ENCODE measurements at regions not wholly inside any gene's neighbourhood (a gene's known extent, or its start where the extent isn't known, plus 50 kb on each side); places are given as distances from the start of the nearest gene placed in this dataset.

DNA sequence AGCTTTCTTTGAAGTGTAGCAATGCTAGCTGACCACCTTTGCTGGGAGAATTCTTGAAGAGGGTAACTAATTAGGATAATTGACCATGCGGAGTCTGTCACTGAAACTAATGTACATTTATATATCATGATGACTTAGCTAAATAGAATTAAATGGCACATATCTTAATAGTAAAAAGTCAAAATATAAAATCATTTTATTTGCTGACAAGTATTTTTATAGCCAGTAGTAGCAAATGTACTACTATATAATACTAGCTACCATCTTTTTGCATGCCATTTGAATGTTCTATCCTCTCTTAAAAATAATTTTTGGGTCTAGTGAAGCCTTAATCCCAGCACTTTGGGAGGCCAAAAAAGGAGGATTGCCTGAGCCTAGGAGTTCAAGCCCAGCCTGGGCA, 605.8 kb upstream of the COX7C start:
- Mint-ChIP-seq H3K27ac (no peak overlapping the region), H3K9me3 (peaks cover 22% of the 10 kb centered on the region), H3K4me1 (no peaks in the 10 kb centered on the region), H3K36me3 (ENCODE audit: low read depth) (no peaks in the 10 kb centered on the region), H3K27me3 (no peaks in the 10 kb centered on the region), H3K4me3 (no peak overlapping the region)
- ATAC-seq (no peak), DNase-seq (no peak)

DNA sequence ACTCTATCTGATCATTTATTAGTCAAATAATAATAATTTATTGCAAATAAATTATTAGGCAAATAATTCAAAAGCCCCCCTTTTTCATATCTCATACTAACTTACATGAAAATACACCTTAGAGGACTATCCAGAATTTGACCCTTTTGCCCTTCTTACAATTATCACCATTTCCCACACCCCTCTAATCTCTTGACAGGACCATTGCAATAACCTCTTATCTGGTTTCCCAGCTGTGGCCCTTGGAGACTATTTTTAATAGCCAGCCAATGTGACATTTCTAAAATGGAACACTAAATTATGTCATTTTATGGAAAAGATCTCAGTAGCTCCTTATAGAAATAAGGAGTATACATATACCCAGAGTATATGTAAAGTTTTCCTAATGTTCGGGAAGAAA, 588.4 kb upstream of the COX7C start:
- Mint-ChIP-seq H3K9me3 (peaks cover 5% of the 10 kb centered on the region), H3K27ac (no peak overlapping the region), H3K4me1 (no peaks in the 10 kb centered on the region), H3K4me3 (no peak overlapping the region), H3K27me3 (no peaks in the 10 kb centered on the region), H3K36me3 (ENCODE audit: low read depth) (no peaks in the 10 kb centered on the region)
- ATAC-seq: no peak
- no peak for DNase-seq

DNA sequence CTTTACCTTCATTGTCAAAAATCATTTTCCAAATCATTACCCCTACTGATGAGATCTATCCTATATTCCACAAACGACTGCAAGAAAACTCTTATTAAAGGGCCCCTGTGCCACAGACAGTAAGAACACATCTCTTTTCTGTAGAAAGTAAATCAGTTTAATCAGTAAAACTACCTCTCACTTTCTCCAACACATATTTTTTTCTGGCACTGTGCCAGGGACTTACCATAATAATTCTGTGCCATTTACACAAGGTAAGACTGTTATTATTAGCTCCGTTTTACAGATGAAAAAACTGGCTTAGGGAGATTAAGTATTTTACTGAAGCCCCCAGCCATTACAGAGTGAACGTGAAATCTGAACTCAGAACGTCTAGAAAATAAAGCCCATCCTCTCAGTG, 587.0 kb upstream of the COX7C start:
- H3K4me3 Mint-ChIP-seq: no peak overlapping the region
- H3K9me3 Mint-ChIP-seq: no peaks in the 10 kb centered on the region
- no peaks in the 10 kb centered on the region for H3K27me3 Mint-ChIP-seq
- H3K4me1 Mint-ChIP-seq: no peaks in the 10 kb centered on the region
- DNase-seq: no peak
- no peak for ATAC-seq
- no peaks in the 10 kb centered on the region for H3K36me3 Mint-ChIP-seq (ENCODE audit: low read depth)
- no peak overlapping the region for H3K27ac Mint-ChIP-seq

DNA sequence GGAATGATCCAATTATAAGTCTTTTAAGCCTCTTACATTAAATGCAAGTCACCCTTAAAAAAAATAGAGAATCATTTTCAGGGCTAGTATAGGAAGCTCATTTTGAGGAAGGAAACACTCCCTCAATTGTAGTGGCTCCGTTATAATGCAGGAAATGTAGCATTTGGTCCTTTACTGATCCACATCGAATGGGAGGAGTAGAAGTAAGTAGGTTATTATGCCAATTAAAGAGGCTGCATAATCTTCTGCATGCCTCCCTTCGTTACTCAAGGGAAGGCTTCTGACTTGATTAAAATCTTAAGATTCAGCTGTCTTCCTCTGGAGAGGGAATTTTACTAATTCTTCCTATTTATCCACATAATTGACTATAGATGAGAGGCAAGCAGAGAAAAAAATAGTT, 579.2 kb upstream of the COX7C start:
- ATAC-seq (no peak), DNase-seq (no peak)
- H3K9me3 Mint-ChIP-seq: no peaks in the 10 kb centered on the region
- no peaks in the 10 kb centered on the region for H3K27me3 Mint-ChIP-seq
- H3K4me3 Mint-ChIP-seq: no peak overlapping the region
- no peaks in the 10 kb centered on the region for H3K36me3 Mint-ChIP-seq (ENCODE audit: low read depth)
- no peak overlapping the region for H3K27ac Mint-ChIP-seq
- no peaks in the 10 kb centered on the region for H3K4me1 Mint-ChIP-seq

DNA sequence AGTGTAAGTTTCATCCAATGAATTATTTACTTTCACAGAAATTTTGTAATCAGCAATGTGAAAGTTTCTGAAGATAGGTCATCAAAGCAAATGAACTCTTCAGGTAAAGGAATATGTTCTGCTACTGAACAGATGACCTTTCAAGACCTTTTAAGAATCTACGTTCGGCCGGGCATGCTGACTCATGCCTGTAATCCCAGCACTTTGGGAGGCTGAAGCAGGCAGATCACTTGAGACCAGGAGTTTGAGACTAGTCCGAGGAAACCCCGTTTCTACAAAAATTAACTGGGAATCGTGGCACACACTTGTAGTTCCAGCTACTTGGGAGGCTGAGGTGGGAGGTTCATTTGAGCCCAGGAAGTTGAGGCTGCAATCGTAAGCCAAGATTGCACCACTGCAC, 578.4 kb upstream of the COX7C start:
- no peaks in the 10 kb centered on the region for H3K27me3 Mint-ChIP-seq
- ATAC-seq (no peak), DNase-seq (no peak)
- H3K4me1 Mint-ChIP-seq: no peaks in the 10 kb centered on the region
- no peaks in the 10 kb centered on the region for H3K36me3 Mint-ChIP-seq (ENCODE audit: low read depth)
- H3K9me3 Mint-ChIP-seq: no peaks in the 10 kb centered on the region
- no peak overlapping the region for H3K27ac Mint-ChIP-seq
- no peak overlapping the region for H3K4me3 Mint-ChIP-seq

DNA sequence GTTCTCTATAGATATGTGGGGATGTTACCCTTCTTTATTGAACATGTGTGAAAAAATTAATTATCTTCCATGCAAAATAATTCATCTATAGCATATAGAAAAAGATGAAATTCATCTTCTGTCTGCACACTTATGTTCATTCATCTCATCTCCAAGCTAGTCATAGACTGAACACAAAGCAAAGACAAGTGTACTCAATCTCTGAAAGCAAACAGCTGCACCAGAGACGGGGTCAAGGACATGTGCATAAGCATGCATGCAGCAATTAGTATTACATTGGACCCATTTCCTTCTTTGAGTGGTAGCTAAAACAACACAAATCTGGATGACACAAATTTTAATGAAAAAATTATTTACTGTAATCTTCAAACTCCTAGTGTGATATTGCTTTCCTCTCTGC, 547.0 kb upstream of the COX7C start:
- no peaks in the 10 kb centered on the region for H3K36me3 Mint-ChIP-seq (ENCODE audit: low read depth)
- no peaks in the 10 kb centered on the region for H3K4me1 Mint-ChIP-seq
- ATAC-seq (no peak), DNase-seq (no peak)
- no peaks in the 10 kb centered on the region for H3K27me3 Mint-ChIP-seq
- no peak overlapping the region for H3K27ac Mint-ChIP-seq
- peaks cover 4% of the 10 kb centered on the region for H3K9me3 Mint-ChIP-seq
- no peak overlapping the region for H3K4me3 Mint-ChIP-seq

DNA sequence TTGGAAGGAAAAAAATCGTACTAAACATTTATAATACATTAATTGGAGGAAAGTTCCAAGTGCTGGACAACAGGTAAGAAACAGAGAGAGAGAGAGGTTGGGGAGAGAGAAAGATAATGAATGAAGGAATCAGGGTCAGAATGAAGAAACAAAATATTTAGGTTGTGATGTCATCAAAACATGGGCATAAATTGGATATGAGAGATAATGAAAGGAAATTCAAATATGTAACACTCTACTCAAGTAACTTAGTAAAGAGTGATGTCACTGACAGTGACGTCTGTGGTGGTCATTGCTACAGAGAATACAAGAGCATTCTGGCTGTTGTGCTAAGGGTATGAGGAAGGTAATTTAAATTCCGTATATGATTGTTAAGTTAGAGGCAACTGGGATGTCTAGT, 543.4 kb upstream of the COX7C start:
- no peaks in the 10 kb centered on the region for H3K36me3 Mint-ChIP-seq (ENCODE audit: low read depth)
- H3K9me3 Mint-ChIP-seq: peaks cover 2% of the 10 kb centered on the region
- DNase-seq: no peak
- ATAC-seq: no peak
- H3K27ac Mint-ChIP-seq: no peak overlapping the region
- no peaks in the 10 kb centered on the region for H3K4me1 Mint-ChIP-seq
- H3K27me3 Mint-ChIP-seq: no peaks in the 10 kb centered on the region
- no peak overlapping the region for H3K4me3 Mint-ChIP-seq

DNA sequence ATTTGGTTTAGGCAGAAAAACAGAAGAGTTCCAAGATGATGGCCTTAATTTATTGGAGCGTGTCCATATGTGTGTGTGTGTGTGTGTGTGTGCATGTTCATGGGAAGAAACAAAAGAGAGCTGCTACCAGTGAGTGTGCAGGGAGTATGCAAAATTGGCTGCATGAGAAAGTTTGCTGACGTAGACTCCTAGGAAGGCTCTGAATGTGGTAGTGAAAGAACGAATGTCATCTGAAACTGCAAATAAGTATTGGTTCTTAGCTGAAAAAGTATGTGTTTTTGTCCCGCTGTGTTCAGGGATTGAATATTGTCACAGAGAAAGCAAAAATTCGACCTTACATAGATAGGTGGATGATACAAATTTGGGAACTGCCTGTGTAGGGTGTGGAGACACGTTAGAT, 542.6 kb upstream of the COX7C start:
- Mint-ChIP-seq H3K4me1 (no peaks in the 10 kb centered on the region), H3K4me3 (no peak overlapping the region), H3K9me3 (peaks cover 6% of the 10 kb centered on the region), H3K27ac (no peak overlapping the region), H3K36me3 (ENCODE audit: low read depth) (no peaks in the 10 kb centered on the region), H3K27me3 (no peaks in the 10 kb centered on the region)
- no peak for DNase-seq
- ATAC-seq: no peak

DNA sequence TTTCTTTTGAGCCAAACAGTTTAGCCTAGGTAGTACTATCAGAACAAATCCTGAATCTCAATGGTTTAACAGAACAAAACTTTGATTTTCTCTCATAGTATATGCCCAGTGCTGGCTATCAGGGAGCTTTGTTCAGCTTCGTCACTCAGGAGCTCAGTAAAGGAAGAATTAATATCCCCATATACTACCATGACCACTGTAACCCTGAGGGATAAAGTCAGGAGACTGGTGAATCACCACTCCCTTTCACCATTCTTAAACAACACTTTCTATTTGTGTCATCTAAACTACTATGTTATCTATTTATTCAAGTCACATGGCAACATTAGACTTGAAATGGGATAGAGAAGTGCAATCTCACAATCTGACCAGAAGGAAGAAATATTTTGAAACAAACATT, 522.6 kb upstream of the COX7C start:
- no peak overlapping the region for H3K4me3 Mint-ChIP-seq
- H3K27ac Mint-ChIP-seq: no peak overlapping the region
- DNase-seq: no peak
- no peak for ATAC-seq
- H3K36me3 Mint-ChIP-seq (ENCODE audit: low read depth): no peaks in the 10 kb centered on the region
- H3K4me1 Mint-ChIP-seq: no peaks in the 10 kb centered on the region
- no peaks in the 10 kb centered on the region for H3K9me3 Mint-ChIP-seq
- no peaks in the 10 kb centered on the region for H3K27me3 Mint-ChIP-seq

DNA sequence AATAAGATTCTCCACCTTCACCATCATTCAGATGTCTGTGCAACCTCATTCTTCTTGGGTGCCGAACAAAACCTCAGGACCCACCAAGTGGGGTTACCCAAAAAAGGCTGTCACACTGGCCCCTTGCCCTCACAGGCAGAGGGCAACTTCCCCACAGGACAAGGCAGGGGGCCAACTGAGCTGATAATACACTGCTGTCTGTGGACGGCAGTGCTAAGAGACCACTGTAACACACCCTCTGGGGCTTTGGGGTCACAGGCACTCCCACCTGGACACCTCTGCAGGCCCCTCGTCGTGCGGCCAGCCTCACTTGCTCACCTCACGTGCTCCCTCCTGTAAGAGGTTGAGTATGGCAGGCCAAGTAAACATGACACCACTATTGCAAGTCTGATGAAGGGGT, 515.8 kb upstream of the COX7C start:
- ATAC-seq: no peak
- H3K4me1 Mint-ChIP-seq: no peaks in the 10 kb centered on the region

DNA sequence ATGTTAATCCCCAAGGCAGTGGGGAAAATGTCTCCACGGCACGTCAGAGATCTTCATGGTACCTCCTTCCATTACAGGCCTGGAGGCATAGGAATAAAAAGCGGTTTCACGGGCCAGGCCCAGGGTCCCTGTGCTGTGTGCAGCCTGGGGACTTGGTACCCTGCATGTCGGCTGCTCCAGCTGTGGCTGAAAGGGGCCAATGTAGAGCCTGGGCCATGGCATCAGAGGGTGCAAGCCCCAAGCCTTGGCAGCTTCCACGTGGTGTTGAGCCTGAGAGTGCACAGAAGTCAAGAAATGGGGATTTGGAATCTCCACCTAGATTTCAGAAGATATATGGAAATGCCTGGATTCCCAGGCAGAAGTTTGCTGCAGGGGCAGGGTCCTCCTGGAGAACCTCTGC, 508.9 kb upstream of the COX7C start:
- Mint-ChIP-seq H3K36me3 (ENCODE audit: low read depth) (no peaks in the 10 kb centered on the region), H3K9me3 (no peaks in the 10 kb centered on the region), H3K4me1 (no peaks in the 10 kb centered on the region), H3K4me3 (no peak overlapping the region), H3K27ac (no peak overlapping the region), H3K27me3 (no peaks in the 10 kb centered on the region)
- ATAC-seq: no peak
- DNase-seq: no peak

More for the DNA sequence above, 515.8 kb upstream of the COX7C start:
- Mint-ChIP-seq H3K36me3 (ENCODE audit: low read depth) (no peaks in the 10 kb centered on the region), H3K4me3 (no peak overlapping the region), H3K27ac (no peak overlapping the region), H3K9me3 (no peaks in the 10 kb centered on the region), H3K27me3 (no peaks in the 10 kb centered on the region)
- DNase-seq: no peak

DNA sequence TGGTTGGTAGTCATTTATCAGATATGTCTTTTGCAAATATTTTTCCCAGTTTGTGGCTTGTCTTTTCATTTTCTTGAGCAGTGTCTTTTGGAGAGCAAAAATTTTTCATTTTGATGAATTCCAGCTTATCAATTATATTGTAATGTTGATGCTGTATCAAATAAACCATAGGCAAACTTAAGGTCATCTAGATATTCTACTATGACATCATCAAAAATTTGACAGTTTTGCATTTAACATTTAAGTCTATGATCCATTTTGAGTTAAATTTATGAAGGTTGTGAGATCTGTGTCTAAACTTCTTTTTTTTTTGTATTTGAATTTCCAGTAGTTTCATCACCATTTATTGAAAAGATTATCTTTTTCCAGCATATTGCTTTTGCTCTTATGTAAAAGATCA, 505.5 kb upstream of the COX7C start:
- DNase-seq: no peak
- Mint-ChIP-seq H3K27ac (no peak overlapping the region), H3K36me3 (ENCODE audit: low read depth) (no peaks in the 10 kb centered on the region), H3K4me1 (no peaks in the 10 kb centered on the region), H3K9me3 (no peaks in the 10 kb centered on the region), H3K4me3 (no peak overlapping the region), H3K27me3 (no peaks in the 10 kb centered on the region)
- no peak for ATAC-seq

DNA sequence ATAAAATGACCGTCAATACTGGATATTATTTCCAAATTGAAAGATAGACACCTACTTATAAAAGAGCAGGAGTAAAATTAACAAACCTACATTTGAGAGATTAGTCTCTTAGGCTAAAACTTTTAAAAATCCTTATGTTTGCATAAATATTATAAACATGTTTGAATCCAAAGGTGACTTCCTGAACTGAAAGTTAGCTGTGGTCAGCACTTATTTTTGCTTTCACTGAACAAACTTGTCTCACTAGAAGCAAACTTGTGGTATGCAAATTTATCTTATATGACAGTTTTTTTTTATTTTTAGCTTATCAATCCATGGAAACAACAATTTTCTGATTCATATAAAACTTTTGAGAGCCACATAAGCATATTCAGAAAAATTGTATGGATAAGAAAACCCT, 502.6 kb upstream of the COX7C start:
- H3K27me3 Mint-ChIP-seq: no peaks in the 10 kb centered on the region
- H3K9me3 Mint-ChIP-seq: peaks cover 5% of the 10 kb centered on the region
- H3K4me3 Mint-ChIP-seq: no peak overlapping the region
- ATAC-seq: no peak
- no peaks in the 10 kb centered on the region for H3K36me3 Mint-ChIP-seq (ENCODE audit: low read depth)
- no peak for DNase-seq
- no peaks in the 10 kb centered on the region for H3K4me1 Mint-ChIP-seq
- H3K27ac Mint-ChIP-seq: no peak overlapping the region

DNA sequence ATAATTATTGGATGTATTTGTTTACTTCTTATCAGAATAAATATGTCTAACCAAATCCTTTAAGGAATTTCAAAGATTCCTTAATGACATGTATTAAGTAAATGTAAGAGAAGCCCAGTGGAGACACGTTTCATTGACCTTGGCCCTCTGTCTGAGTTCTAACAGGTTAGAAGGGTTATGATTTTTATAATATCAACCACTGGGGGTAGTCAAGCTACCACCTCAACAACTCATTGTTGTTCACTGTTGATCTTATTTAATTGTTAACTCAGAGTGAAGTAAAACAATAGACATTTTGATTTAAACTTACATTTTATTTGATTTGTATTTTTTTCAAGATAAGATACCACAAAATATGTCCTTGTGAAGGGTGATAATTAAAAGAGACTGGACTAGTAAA, 499.2 kb upstream of the COX7C start:
- no peak for DNase-seq
- Mint-ChIP-seq H3K4me3 (no peak overlapping the region), H3K9me3 (peaks cover 5% of the 10 kb centered on the region), H3K27ac (no peak overlapping the region), H3K4me1 (no peaks in the 10 kb centered on the region), H3K27me3 (no peaks in the 10 kb centered on the region), H3K36me3 (ENCODE audit: low read depth) (no peaks in the 10 kb centered on the region)
- ATAC-seq: no peak

DNA sequence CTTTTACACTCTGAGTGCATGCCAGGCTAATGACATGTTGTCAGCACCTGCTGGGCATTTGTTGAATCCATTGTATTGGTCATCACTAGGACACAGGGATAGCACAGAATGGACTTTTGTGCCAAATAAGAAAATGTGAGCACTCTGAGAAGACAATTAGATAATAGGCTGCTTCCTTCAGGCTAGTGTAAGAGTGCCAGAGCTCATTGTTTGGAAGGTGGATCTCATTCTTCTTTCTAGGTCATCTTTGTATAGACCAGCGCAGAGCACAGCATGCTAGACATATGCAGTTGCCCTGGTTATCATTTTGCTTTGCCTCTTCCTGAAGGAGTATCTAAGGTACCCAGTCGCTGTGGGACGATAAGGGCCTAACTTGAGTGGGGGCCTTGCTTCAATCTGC, 493.4 kb upstream of the COX7C start:
- no peak for DNase-seq
- H3K4me1 Mint-ChIP-seq: no peaks in the 10 kb centered on the region
- H3K27ac Mint-ChIP-seq: no peak overlapping the region
- H3K36me3 Mint-ChIP-seq (ENCODE audit: low read depth): no peaks in the 10 kb centered on the region
- no peaks in the 10 kb centered on the region for H3K27me3 Mint-ChIP-seq
- H3K9me3 Mint-ChIP-seq: peaks cover 2% of the 10 kb centered on the region
- ATAC-seq: no peak
- no peak overlapping the region for H3K4me3 Mint-ChIP-seq

DNA sequence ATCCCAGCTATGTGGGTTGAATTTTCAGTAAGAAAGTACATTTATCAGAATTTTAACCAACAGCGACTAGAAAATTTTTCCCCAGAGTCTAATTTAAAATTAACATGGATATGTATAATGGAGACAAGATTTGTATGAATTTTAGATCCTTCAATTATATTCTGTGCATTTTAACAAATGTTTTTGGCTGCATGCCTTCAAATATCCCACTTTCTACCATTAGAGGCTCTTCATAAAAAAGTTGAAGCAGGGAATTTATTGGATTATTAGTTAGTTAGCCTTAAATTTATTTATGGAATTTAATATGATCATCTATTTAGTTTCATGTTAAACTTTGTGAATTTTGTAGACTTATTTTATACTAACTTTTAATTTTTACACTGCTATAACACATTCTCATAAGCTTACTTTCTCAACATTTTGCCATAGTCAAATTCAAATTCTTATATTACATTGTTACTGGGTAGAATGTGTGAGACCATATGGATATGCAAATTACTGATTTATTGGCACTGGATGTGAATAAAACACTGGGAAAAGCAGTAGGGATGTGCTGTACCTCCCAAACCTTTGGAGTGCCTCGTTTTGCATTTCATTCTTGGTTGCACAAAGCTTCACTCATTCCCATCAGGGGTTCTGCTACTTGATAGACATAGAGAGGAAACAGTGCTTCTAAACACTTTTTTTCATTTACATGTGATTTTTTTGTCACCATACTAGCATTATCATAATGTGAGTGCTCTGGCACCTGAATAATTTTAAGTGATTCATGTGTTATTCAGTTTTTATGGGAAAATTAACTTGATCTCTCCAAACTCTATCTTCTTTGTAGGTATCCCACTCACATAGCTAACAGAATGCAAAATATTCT, 491.8 kb upstream of the COX7C start:
- DNase-seq: no peak
- H3K9me3 Mint-ChIP-seq: no peaks in the 10 kb centered on the region
- no peaks in the 10 kb centered on the region for H3K4me1 Mint-ChIP-seq
- no peak overlapping the region for H3K4me3 Mint-ChIP-seq
- H3K27ac Mint-ChIP-seq: no peak overlapping the region
- no peaks in the 10 kb centered on the region for H3K36me3 Mint-ChIP-seq (ENCODE audit: low read depth)
- H3K27me3 Mint-ChIP-seq: no peaks in the 10 kb centered on the region
- ATAC-seq: no peak
